Heart right ventricle (tissue), 16 donors: ENCODE measurements at regions not wholly inside any gene's neighbourhood (a gene's known extent, or its start where the extent isn't known, plus 50 kb on each side); places are given as distances from the start of the nearest gene placed in this dataset.

Source experiments
- ATAC-seq, 8 donors: fragments of 200-7000 bp; cut with Tn5 transposase; one replicate each; pipeline ENCODE4 v1.9.1; 2020; ENCODE audit warnings: mild to moderate bottlenecking in 8 of 8, moderate library complexity in 8 of 8, moderate number of reproducible peaks in 1 of 8
- DNase-seq, 2 donors: peaks; one replicate each; pipeline ENCODE4 v3.0.0-alpha.2; 2020
- H3K27ac ChIP-seq, 10 donors: fragments of 200-600 bp; sonication (generic) in 2 of 10; one replicate each; pipeline versions ENCODE4 v1.5.0 to v1.8.0; 2020 to 2022; ENCODE audit warnings: mild to moderate bottlenecking in 3 of 10
- H3K27me3 ChIP-seq, 7 donors: fragments of 200-600 bp; one replicate each; pipeline ENCODE4 v1.8.0; 2021 to 2022; ENCODE audit warnings: mild to moderate bottlenecking in 2 of 7
- H3K36me3 ChIP-seq, 9 donors: fragments of 200-600 bp; sonication (generic) in 1 of 9; one replicate each; pipeline versions ENCODE4 v1.5.0 to v1.8.0; 2020 to 2022; ENCODE audit warnings: mild to moderate bottlenecking in 2 of 9
- H3K4me1 ChIP-seq, 9 donors: fragments of 200-600 bp; sonication (generic) in 1 of 9; one replicate each; pipeline versions ENCODE4 v1.5.0 to v1.8.0; 2020 to 2022; ENCODE audit warnings: mild to moderate bottlenecking in 4 of 9
- H3K4me3 ChIP-seq, 10 donors: fragments of 200-600 bp; sonication (generic) in 2 of 10; one replicate each; pipeline versions ENCODE4 v1.5.0 to v1.8.0; 2020 to 2022; ENCODE audit warnings: mild to moderate bottlenecking in 7 of 10, moderate library complexity in 2 of 10
- H3K9me3 ChIP-seq, 11 donors: fragments of 200-600 bp in 10 of 11; sonication (generic) in 2 of 11; one replicate each; pipeline versions ENCODE4 v1.5.0 to v1.8.0; 2013 to 2022; ENCODE audit warnings: mild to moderate bottlenecking in 2 of 11, control low read depth in 1 of 11, moderate library complexity in 1 of 11
- CTCF ChIP-seq, 9 donors: fragments of 200-600 bp; sonication (generic) in 2 of 9; IDR thresholded peaks; one replicate each; pipeline versions ENCODE4 v1.5.0 to v1.8.0; 2021 to 2022; ENCODE audit warnings: antibody characterized with exemption in 9 of 9, mild to moderate bottlenecking in 5 of 9, moderate library complexity in 1 of 9
- WGBS, 2 donors: extraction: QIAGEN DNeasy Blood & Tissue Kit; methylation state at CpG; one replicate each; pipeline ENCODE4 v1.1.7; 2013; ENCODE audit warnings: inconsistent platforms in 1 of 2; 5-methylcytosine and 5-hydroxymethylcytosine counted together
- intact Hi-C, 10 donors: fragments of 100-400 bp; cut with DNase I; formaldehyde crosslinking; loops; one replicate each; pipeline versions ENCODE4 v1.11.1 to v1.14.2; 2022
- donor health status: Arrhythmogenic right ventricular cardiomyopathy.
- donor health status: ischemic (EF 13 %, LVEDD 7.1; RV severe dilation, severe dysfunction).
- donor health status: healthy with polysubstance abuse.
- donor health status: DM: no; HTN: yes; CAD: no.
- donor health status: DM: no; HTN: no; CAD: no.
- donor health status: ischemic (EF 25% LVEDD 6.9; RV normal size, moderate dysfunction).
- donor health status: ischemic (EF 25% LVEDD 5.7; RV mildly dilated, moderate dysfunction).
- donor health status: healthy.
- donor health status: DM: yes; HTN: yes; CAD: no.
- donor health status: Ischemic cardiomyopathy.
- donor health status: ischemic (EF 35%, LVEDD 5.7; RV mildly dilated, moderate dysfunction).
- donor health status: nonischemic (EF 11% LVEDD 7.7; RV severe dilation, severe dysfunction).
- donor health status: DM: yes; HTN: yes; CAD: no.
- donor health status: PGD.
- donor health status: ischemic (EF 29% LVEDD 5.4; RV normal size, mild dysfunction).
- donor health status: nonischemic (EF 23%, LVEDD 6.1; RV moderate dilation, normal function).

- Histone ChIP-seq H3K27ac (no peak overlapping the region), H3K27me3 (no peaks in the 10 kb centered on the region), H3K4me3 (no peak overlapping the region), H3K4me1 (no peaks in the 10 kb centered on the region), H3K9me3 (no peaks in the 10 kb centered on the region), H3K36me3 (no peaks in the 10 kb centered on the region)
- no peak for ATAC-seq
- no peak for TF ChIP-seq CTCF (IDR thresholded peaks at IDR 0.05)
- no peak for DNase-seq
- 80 to 83% methylated on average over 1 of the region's 1 CpG for WGBS, 2 donors
- intact Hi-C loops = no loop called here
These were observed 658.0 kb upstream of the GOLIM4 start for GRCh38 chr3:168753724-168754123.

- intact Hi-C loops = no loop called here
- ATAC-seq = peak in 1 of 8 donors; percentile 72
These were observed 656.6 kb upstream of the GOLIM4 start for GRCh38 chr3:168752339-168752738.

GRCh38 chr3:168747697-168748096, 652.0 kb upstream of the GOLIM4 start:
- H3K9me3 ChIP-seq = peaks cover 0 to 4% (median 0%) of the 10 kb centered on the region in 11 donors
- no peak overlapping the region for H3K4me3 ChIP-seq
- no peak overlapping the region for H3K27ac ChIP-seq
- H3K27me3 ChIP-seq = no peaks in the 10 kb centered on the region
- 81 to 92% methylated on average over 3 of the region's 3 CpGs for WGBS, 2 donors
- TF ChIP-seq CTCF (IDR thresholded peaks at IDR 0.05) = no peak
- intact Hi-C loops = no loop called here
- H3K4me1 ChIP-seq = no peaks in the 10 kb centered on the region
- DNase-seq (no peak), ATAC-seq (no peak)
- no peaks in the 10 kb centered on the region for H3K36me3 ChIP-seq

More at GRCh38 chr3:168752339-168752738, 656.6 kb upstream of the GOLIM4 start:
- Histone ChIP-seq H3K36me3 (no peaks in the 10 kb centered on the region), H3K27me3 (no peaks in the 10 kb centered on the region), H3K27ac (no peak overlapping the region), H3K9me3 (no peaks in the 10 kb centered on the region), H3K4me1 (no peaks in the 10 kb centered on the region), H3K4me3 (no peak overlapping the region)
- no peak for TF ChIP-seq CTCF (IDR thresholded peaks at IDR 0.05)
- DNase-seq = no peak

- ATAC-seq = no peak
- Histone ChIP-seq H3K4me3 (no peak overlapping the region), H3K27me3 (no peaks in the 10 kb centered on the region), H3K36me3 (no peaks in the 10 kb centered on the region), H3K4me1 (no peaks in the 10 kb centered on the region), H3K9me3 (peaks cover 0 to 20% (median 9%) of the 10 kb centered on the region in 11 donors), H3K27ac (no peak overlapping the region)
- intact Hi-C loops = no loop called here
- TF ChIP-seq CTCF (IDR thresholded peaks at IDR 0.05) = no peak
- WGBS, 2 donors = 84 to 92% methylated on average over 6 of the region's 6 CpGs
- DNase-seq = no peak
These were observed 643.0 kb upstream of the GOLIM4 start for GRCh38 chr3:168738527-168739325.
